ENCODE measurements at regions not wholly inside any gene's neighbourhood (a gene's known extent, or its start where the extent isn't known, plus 50 kb on each side); places are given as distances from the start of the nearest gene placed in this dataset.

DNA sequence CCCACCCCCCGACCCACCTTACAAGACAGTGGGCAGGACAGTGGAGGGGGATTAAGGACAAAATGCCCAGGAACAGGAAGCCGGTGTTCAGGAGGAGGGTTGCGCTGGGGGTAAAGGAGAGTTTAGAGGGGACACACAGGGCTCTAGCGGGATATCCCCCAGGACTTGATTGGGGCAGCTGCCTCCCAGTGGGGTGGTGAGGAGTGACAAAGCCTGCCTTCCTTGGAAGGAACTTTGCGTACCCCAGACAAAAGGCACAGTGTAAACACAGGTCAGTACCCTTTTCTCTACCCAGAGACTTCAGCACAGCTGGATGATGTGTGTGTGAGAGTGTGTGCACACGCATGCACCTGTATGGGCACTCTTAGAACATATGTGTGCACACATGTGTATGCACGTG, 51.7 kb upstream of the BCAR3 start:
- H3K4me3 ChIP-seq (ENCODE audit: low read depth in 1 of 2, low read length in 2 of 2): no peak overlapping the region
- no peaks in the 10 kb centered on the region for H3K36me3 ChIP-seq (ENCODE audit: control insufficient read depth in 1 of 2, insufficient read depth in 2 of 2, low read length in 2 of 2)
- H3K27ac ChIP-seq (ENCODE audit: low read depth, low read length): no peak overlapping the region
- H3K9ac ChIP-seq (ENCODE audit: low read depth in 1 of 2, low read length in 2 of 2): no peak overlapping the region
- H3K9me3 ChIP-seq (ENCODE audit: control insufficient read depth in 1 of 2, low read length in 2 of 2): no peaks in the 10 kb centered on the region
- H3K4me1 ChIP-seq (ENCODE audit: control insufficient read depth in 1 of 2, insufficient read depth in 2 of 2, low read length in 2 of 2): no peaks in the 10 kb centered on the region
- no peaks in the 10 kb centered on the region for H3K27me3 ChIP-seq (ENCODE audit: control insufficient read depth in 1 of 2, insufficient read depth in 2 of 2, low read length in 2 of 2)

- Histone ChIP-seq H3K4me3 (ENCODE audit: low read depth in 1 of 2, low read length in 2 of 2) (no peak overlapping the region), H3K9me3 (ENCODE audit: control insufficient read depth in 1 of 2, low read length in 2 of 2) (no peaks in the 10 kb centered on the region), H3K36me3 (ENCODE audit: control insufficient read depth in 1 of 2, insufficient read depth in 2 of 2, low read length in 2 of 2) (no peaks in the 10 kb centered on the region), H3K9ac (ENCODE audit: low read depth in 1 of 2, low read length in 2 of 2) (no peak overlapping the region), H3K27ac (ENCODE audit: low read depth, low read length) (no peak overlapping the region), H3K27me3 (ENCODE audit: control insufficient read depth in 1 of 2, insufficient read depth in 2 of 2, low read length in 2 of 2) (no peaks in the 10 kb centered on the region), H3K4me1 (ENCODE audit: control insufficient read depth in 1 of 2, insufficient read depth in 2 of 2, low read length in 2 of 2) (no peaks in the 10 kb centered on the region)
Measured at GRCh38 chr1:93732514-93732913, 50.9 kb upstream of the BCAR3 start.

Measured in duodenal mucosa (tissue), 2 donors.